Esophagus squamous epithelium (tissue), 5 donors: ENCODE measurements at regions not wholly inside any gene's neighbourhood (a gene's known extent, or its start where the extent isn't known, plus 50 kb on each side); places are given as distances from the start of the nearest gene placed in this dataset.

Source experiments
- DNase-seq: peaks from one replicate; lab custom pipeline; 2025; lab: John Stamatoyannopoulos, UW
- H3K27ac ChIP-seq, 4 donors: fragments of 200-600 bp; sonication (generic); one replicate each; pipeline ENCODE4 v1.5.1; 2016 to 2019; ENCODE audit warnings: mild to moderate bottlenecking in 1 of 4
- H3K27me3 ChIP-seq, 4 donors: fragments of 200-600 bp; sonication (generic); 1 replicate in 3 of 4; 2 replicates in 1 of 4; pipeline versions ENCODE4 v1.5.1 to v1.6.0; 2017 to 2021; ENCODE audit warnings: antibody characterized with exemption in 1 of 4
- H3K36me3 ChIP-seq, 3 donors: fragments of 200-600 bp; sonication (generic); one replicate each; pipeline ENCODE4 v1.5.1; 2016 to 2019
- H3K4me1 ChIP-seq, 3 donors: fragments of 200-600 bp; sonication (generic); one replicate each; pipeline ENCODE4 v1.5.1; 2017 to 2019
- H3K4me3 ChIP-seq, 4 donors: fragments of 200-600 bp; sonication (generic); 1 replicate in 3 of 4; 2 replicates in 1 of 4; pipeline ENCODE4 v1.5.1; 2016 to 2019; ENCODE audit warnings: mild to moderate bottlenecking in 2 of 4, moderate library complexity in 1 of 4
- H3K9me3 ChIP-seq, 3 donors: fragments of 200-600 bp; sonication (generic); one replicate each; pipeline ENCODE4 v1.5.1; 2016 to 2019
- POLR2A ChIP-seq, 4 donors: fragments of 450-650 bp; IDR thresholded peaks; one replicate each; pipeline ENCODE4 v1.6.1; 2017; ENCODE audit warnings: antibody characterized with exemption in 4 of 4, mild to moderate bottlenecking in 4 of 4, moderate library complexity in 3 of 4
- WGBS, 2 donors: methylation state at CpG; one replicate each; pipeline ENCODE4 v1.1.5; 2018; 5-methylcytosine and 5-hydroxymethylcytosine counted together
- intact Hi-C: fragments of 100-400 bp; cut with DNase I; formaldehyde crosslinking; loops from one replicate; pipeline ENCODE4 v1.15.0; 2022
- TF ChIP-seq, protein P1 (sequence below), 6 experiments: fragments of 450-650 bp in 4 of 6; fragments of 200-600 bp in 2 of 6; sonication (generic) in 2 of 6; IDR thresholded peaks; one replicate each; pipeline ENCODE4 v1.5.1; 2016 to 2019; ENCODE audit warnings: antibody characterized with exemption in 6 of 6, mild to moderate bottlenecking in 4 of 6, moderate library complexity in 4 of 6
- donor health status: DM: yes; HTN: yes; CAD: no.

DNA sequence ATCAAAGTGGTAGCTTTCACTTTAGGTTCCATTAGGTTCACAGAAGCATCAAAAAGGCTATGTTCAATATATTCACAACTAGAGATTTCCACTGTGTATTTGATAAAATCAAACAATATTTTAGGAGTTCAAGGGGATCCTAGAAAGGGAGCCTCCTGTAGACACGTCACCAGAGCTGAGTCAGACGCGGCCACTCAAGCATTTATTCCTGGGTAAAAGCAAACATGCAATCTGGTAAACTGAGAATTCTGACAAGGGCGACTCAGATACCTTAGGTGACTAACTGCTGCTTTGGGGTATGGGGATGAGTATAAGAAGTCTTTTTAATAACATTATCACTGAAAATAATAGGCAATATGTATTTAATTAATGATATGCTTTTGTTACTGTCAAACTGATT lies 118.7 kb upstream of the HMGN3 start:
- 81% methylated on average over 4 of the region's 4 CpGs for WGBS, 2 donors
- intact Hi-C loops: no loop called here
- Histone ChIP-seq H3K4me3 (no peak overlapping the region), H3K27me3 (no peaks in the 10 kb centered on the region), H3K36me3 (no peaks in the 10 kb centered on the region), H3K4me1 (no peaks in the 10 kb centered on the region), H3K27ac (no peak overlapping the region), H3K9me3 (peaks cover 0 to 11% (median 0%) of the 10 kb centered on the region in 3 donors)
- no peak for DNase-seq
- no peak for TF ChIP-seq POLR2A (IDR thresholded peaks at IDR 0.05)
- TF ChIP-seq, protein P1, sequence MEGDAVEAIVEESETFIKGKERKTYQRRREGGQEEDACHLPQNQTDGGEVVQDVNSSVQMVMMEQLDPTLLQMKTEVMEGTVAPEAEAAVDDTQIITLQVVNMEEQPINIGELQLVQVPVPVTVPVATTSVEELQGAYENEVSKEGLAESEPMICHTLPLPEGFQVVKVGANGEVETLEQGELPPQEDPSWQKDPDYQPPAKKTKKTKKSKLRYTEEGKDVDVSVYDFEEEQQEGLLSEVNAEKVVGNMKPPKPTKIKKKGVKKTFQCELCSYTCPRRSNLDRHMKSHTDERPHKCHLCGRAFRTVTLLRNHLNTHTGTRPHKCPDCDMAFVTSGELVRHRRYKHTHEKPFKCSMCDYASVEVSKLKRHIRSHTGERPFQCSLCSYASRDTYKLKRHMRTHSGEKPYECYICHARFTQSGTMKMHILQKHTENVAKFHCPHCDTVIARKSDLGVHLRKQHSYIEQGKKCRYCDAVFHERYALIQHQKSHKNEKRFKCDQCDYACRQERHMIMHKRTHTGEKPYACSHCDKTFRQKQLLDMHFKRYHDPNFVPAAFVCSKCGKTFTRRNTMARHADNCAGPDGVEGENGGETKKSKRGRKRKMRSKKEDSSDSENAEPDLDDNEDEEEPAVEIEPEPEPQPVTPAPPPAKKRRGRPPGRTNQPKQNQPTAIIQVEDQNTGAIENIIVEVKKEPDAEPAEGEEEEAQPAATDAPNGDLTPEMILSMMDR (IDR thresholded peaks at IDR 0.05): no peak

DNA sequence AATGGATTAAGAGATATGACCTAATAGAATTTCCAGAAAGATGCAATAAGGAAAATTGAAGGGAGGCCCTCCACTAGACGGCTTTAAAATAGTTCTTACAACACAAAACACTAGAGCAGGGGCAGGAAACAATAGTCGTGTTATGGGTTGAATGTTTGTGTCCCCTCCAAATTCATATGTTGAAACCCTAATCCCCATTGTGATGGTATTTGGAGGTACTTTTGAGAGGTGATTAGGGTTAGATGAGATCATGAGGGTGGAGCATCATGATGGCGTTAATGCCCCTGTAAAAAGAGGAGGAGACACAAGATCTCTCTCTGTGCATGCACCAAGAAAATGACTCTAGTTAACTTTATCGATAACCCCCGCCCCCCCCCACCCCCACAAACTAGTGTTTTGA lies 104.0 kb upstream of the HMGN3 start:
- DNase-seq: no peak
- Histone ChIP-seq H3K4me1 (peaks cover 0 to 19% (median 9%) of the 10 kb centered on the region in 3 donors), H3K36me3 (no peaks in the 10 kb centered on the region), H3K9me3 (no peaks in the 10 kb centered on the region), H3K4me3 (no peak overlapping the region), H3K27me3 (no peaks in the 10 kb centered on the region), H3K27ac (no peak overlapping the region)
- TF ChIP-seq, protein P1 (IDR thresholded peaks at IDR 0.05): no peak
- TF ChIP-seq POLR2A (IDR thresholded peaks at IDR 0.05): no peak
- 58 to 73% methylated on average over 4 to 5 of the region's 5 CpGs for WGBS, 2 donors
- intact Hi-C loops: no loop called here

DNA sequence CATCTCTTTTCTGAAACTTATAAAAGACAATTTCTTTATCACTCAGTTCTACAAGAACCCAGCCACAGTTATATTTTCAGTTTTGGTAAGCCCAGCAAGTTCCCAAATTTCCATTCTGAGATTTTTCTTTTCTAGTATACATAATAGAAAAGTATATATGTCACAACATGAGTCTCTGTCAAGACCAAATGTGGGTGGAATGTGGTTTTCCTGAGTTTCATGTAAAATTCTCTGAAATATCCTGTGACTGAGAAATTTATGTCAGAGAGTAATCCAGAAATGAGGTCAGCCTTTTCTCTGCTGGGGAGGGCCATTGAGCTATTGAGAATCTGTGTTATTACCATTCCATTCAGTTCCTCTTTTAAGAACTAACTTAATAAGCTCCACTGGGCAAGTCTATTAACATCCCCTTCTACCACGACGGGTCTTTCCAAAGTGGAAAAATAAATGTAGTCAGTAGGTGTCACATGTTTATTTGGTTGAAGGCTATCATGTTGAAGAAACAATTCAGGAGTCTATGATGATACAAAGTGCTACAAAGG lies 100.7 kb upstream of the HMGN3 start:
- no peaks in the 10 kb centered on the region for H3K27me3 ChIP-seq
- H3K36me3 ChIP-seq: no peaks in the 10 kb centered on the region
- DNase-seq: no peak
- WGBS, 2 donors: 24 to 30% methylated on average over 2 of the region's 2 CpGs
- intact Hi-C loops: no loop called here
- peaks cover 0 to 31% (median 9%) of the 10 kb centered on the region in 3 donors for H3K4me1 ChIP-seq
- no peaks in the 10 kb centered on the region for H3K9me3 ChIP-seq
- H3K27ac ChIP-seq: peak overlapping the region in 1 of 4 donors; percentile 22
- TF ChIP-seq POLR2A (IDR thresholded peaks at IDR 0.05): no peak
- TF ChIP-seq, protein P1 (IDR thresholded peaks at IDR 0.05): no peak
- H3K4me3 ChIP-seq: no peak overlapping the region

DNA sequence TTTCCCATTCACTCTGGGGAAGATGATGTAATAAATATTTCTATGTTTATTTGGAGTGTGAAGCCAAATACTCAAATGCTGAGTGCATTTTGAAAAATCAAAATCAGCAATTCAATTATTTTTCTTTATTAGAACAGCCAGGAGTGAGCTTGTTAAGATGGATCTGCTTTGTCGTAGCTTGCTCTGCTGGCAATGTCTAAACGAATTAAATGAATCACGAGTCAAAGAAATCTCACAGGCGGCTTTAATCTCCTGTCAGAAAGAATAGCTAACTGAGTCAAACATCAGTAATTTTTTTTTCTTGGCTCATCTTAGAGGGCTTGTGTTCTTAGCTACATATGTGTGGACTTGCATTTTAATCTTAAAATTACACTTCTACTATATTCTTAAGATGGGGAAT lies 100.2 kb upstream of the HMGN3 start:
- Histone ChIP-seq H3K36me3 (no peaks in the 10 kb centered on the region), H3K4me3 (no peak overlapping the region), H3K27ac (peak overlapping the region in 1 of 4 donors; percentile 22), H3K27me3 (no peaks in the 10 kb centered on the region), H3K9me3 (no peaks in the 10 kb centered on the region), H3K4me1 (peaks cover 0 to 32% (median 9%) of the 10 kb centered on the region in 3 donors)
- DNase-seq: no peak
- TF ChIP-seq, protein P1 (IDR thresholded peaks at IDR 0.05): no peak
- no peak for TF ChIP-seq POLR2A (IDR thresholded peaks at IDR 0.05)
- intact Hi-C loops: no loop called here
- 1 to 23% methylated on average over 4 of the region's 4 CpGs for WGBS, 2 donors

DNA sequence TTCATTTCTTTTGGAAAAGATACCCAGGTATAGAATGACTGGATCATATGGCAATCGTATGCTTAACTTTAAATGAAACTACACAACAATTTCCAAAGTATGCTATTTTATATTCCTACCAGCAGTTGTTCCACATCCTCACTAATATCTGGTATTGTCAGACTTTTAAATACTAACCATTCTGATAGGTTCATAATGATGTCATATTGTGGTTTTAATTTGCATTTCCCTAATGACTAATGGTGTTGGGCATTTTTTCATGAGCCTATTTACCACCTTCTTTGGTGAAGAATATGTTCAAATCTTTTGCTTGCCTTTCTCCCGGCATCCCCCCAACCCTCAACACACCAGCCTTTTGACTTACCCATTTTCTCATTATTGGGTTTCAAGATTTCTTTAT lies 96.2 kb upstream of the HMGN3 start:
- Histone ChIP-seq H3K4me3 (no peak overlapping the region), H3K9me3 (no peaks in the 10 kb centered on the region), H3K27me3 (no peaks in the 10 kb centered on the region), H3K36me3 (no peaks in the 10 kb centered on the region), H3K4me1 (peaks cover 0 to 35% (median 9%) of the 10 kb centered on the region in 3 donors), H3K27ac (no peak overlapping the region)
- WGBS, 2 donors: 76 to 89% methylated on average over 2 of the region's 2 CpGs
- TF ChIP-seq, protein P1 (IDR thresholded peaks at IDR 0.05): no peak
- TF ChIP-seq POLR2A (IDR thresholded peaks at IDR 0.05): no peak
- intact Hi-C loops: no loop called here
- DNase-seq: no peak
